HT1080 (cell line): ENCODE measurements at regions not wholly inside any gene's neighbourhood (a gene's known extent, or its start where the extent isn't known, plus 50 kb on each side); places are given as distances from the start of the nearest gene placed in this dataset. TPM values are rescaled to one million over a fixed set of nuclear protein-coding genes. Genes with fewer than 3 reads are reported as not detected.

ENCODE experiments used
- small RNA-seq: library from RNA; depleted of rRNA; stranded (forward); fragments of <200 nt; gene quantifications from one replicate; pipeline ENCODE3, GENCODE V24; 2014

Small RNA genes lying in the stretch of these regions (small RNA-seq; reads per million reads assigned to genes)
- gene AC082651.2 (not detected), gene RNU4-73P (not detected)
